ENCODE measurements at regions not wholly inside any gene's neighbourhood (a gene's known extent, or its start where the extent isn't known, plus 50 kb on each side); places are given as distances from the start of the nearest gene placed in this dataset.

- H3K9me3 ChIP-seq (ENCODE audit: control insufficient read depth, low read length) = no peaks in the 10 kb centered on the region
- H3K4me3 ChIP-seq (ENCODE audit: extremely low read depth, insufficient read depth, low read length, poor library complexity, severe bottlenecking) = no peak overlapping the region
- H3K27ac ChIP-seq (ENCODE audit: low read depth, low read length, severe bottlenecking) = no peak overlapping the region
- no peaks in the 10 kb centered on the region for H3K36me3 ChIP-seq (ENCODE audit: control insufficient read depth, insufficient read depth, low read length)
- WGBS, 2 experiments (ENCODE audit: insufficient coverage in 2 of 2) = 91 to 97% methylated on average over 4 of the region's 6 CpGs
- peaks cover 4% of the 10 kb centered on the region for H3K4me1 ChIP-seq (ENCODE audit: control insufficient read depth, insufficient read depth, low read length, poor library complexity, severe bottlenecking)
Observed at GRCh38 chr13:22287343-22287920, 616.6 kb downstream of the FGF9 start.

GRCh38 chr13:22288496-22288895 lies 617.6 kb downstream of the FGF9 start:
- H3K4me3 ChIP-seq (ENCODE audit: extremely low read depth, insufficient read depth, low read length, poor library complexity, severe bottlenecking) = no peak overlapping the region
- H3K27ac ChIP-seq (ENCODE audit: low read depth, low read length, severe bottlenecking) = no peak overlapping the region
- H3K36me3 ChIP-seq (ENCODE audit: control insufficient read depth, insufficient read depth, low read length) = no peaks in the 10 kb centered on the region
- no peaks in the 10 kb centered on the region for H3K9me3 ChIP-seq (ENCODE audit: control insufficient read depth, low read length)
- WGBS, 2 experiments (ENCODE audit: insufficient coverage in 2 of 2) = 94 to 96% methylated on average over 2 to 4 of the region's 4 CpGs
- no peaks in the 10 kb centered on the region for H3K4me1 ChIP-seq (ENCODE audit: control insufficient read depth, insufficient read depth, low read length, poor library complexity, severe bottlenecking)

GRCh38 chr13:22289711-22290110 lies 618.8 kb downstream of the FGF9 start:
- H3K9me3 ChIP-seq (ENCODE audit: control insufficient read depth, low read length) = no peaks in the 10 kb centered on the region
- no peak overlapping the region for H3K27ac ChIP-seq (ENCODE audit: low read depth, low read length, severe bottlenecking)
- H3K4me1 ChIP-seq (ENCODE audit: control insufficient read depth, insufficient read depth, low read length, poor library complexity, severe bottlenecking) = no peaks in the 10 kb centered on the region
- H3K36me3 ChIP-seq (ENCODE audit: control insufficient read depth, insufficient read depth, low read length) = no peaks in the 10 kb centered on the region
- no peak overlapping the region for H3K4me3 ChIP-seq (ENCODE audit: extremely low read depth, insufficient read depth, low read length, poor library complexity, severe bottlenecking)
- 80 to 83% methylated on average over 1 of the region's 2 CpGs for WGBS, 2 experiments (ENCODE audit: insufficient coverage in 2 of 2)

- 86 to 100% methylated on average over 1 of the region's 3 CpGs for WGBS, 2 experiments (ENCODE audit: insufficient coverage in 2 of 2)
- no peak overlapping the region for H3K4me3 ChIP-seq (ENCODE audit: extremely low read depth, insufficient read depth, low read length, poor library complexity, severe bottlenecking)
Observed at GRCh38 chr13:22298530-22298929, 627.7 kb downstream of the FGF9 start.

GRCh38 chr13:22311734-22312404 lies 641.0 kb downstream of the FGF9 start:
- no peaks in the 10 kb centered on the region for H3K36me3 ChIP-seq (ENCODE audit: control insufficient read depth, insufficient read depth, low read length)

More at GRCh38 chr13:22298530-22298929, 627.7 kb downstream of the FGF9 start:
- Histone ChIP-seq H3K27ac (ENCODE audit: low read depth, low read length, severe bottlenecking) (no peak overlapping the region), H3K9me3 (ENCODE audit: control insufficient read depth, low read length) (no peaks in the 10 kb centered on the region), H3K36me3 (ENCODE audit: control insufficient read depth, insufficient read depth, low read length) (no peaks in the 10 kb centered on the region), H3K4me1 (ENCODE audit: control insufficient read depth, insufficient read depth, low read length, poor library complexity, severe bottlenecking) (no peaks in the 10 kb centered on the region)

GRCh38 chr13:22312405-22312803 lies 641.5 kb downstream of the FGF9 start:
- no peak overlapping the region for H3K27ac ChIP-seq (ENCODE audit: low read depth, low read length, severe bottlenecking)
- H3K9me3 ChIP-seq (ENCODE audit: control insufficient read depth, low read length) = no peaks in the 10 kb centered on the region
- H3K4me3 ChIP-seq (ENCODE audit: extremely low read depth, insufficient read depth, low read length, poor library complexity, severe bottlenecking) = no peak overlapping the region
- no peaks in the 10 kb centered on the region for H3K4me1 ChIP-seq (ENCODE audit: control insufficient read depth, insufficient read depth, low read length, poor library complexity, severe bottlenecking)
- 81 to 89% methylated on average over 2 of the region's 2 CpGs for WGBS, 2 experiments (ENCODE audit: insufficient coverage in 2 of 2)
- H3K36me3 ChIP-seq (ENCODE audit: control insufficient read depth, insufficient read depth, low read length) = no peaks in the 10 kb centered on the region

More at GRCh38 chr13:22311734-22312404, 641.0 kb downstream of the FGF9 start:
- Histone ChIP-seq H3K9me3 (ENCODE audit: control insufficient read depth, low read length) (no peaks in the 10 kb centered on the region), H3K4me1 (ENCODE audit: control insufficient read depth, insufficient read depth, low read length, poor library complexity, severe bottlenecking) (no peaks in the 10 kb centered on the region), H3K4me3 (ENCODE audit: extremely low read depth, insufficient read depth, low read length, poor library complexity, severe bottlenecking) (no peak overlapping the region), H3K27ac (ENCODE audit: low read depth, low read length, severe bottlenecking) (no peak overlapping the region)
- WGBS, 2 experiments (ENCODE audit: insufficient coverage in 2 of 2) = 89 to 100% methylated on average over 2 to 6 of the region's 6 CpGs

GRCh38 chr13:22316494-22317025 lies 645.7 kb downstream of the FGF9 start:
- H3K27ac ChIP-seq (ENCODE audit: low read depth, low read length, severe bottlenecking) = no peak overlapping the region
- H3K36me3 ChIP-seq (ENCODE audit: control insufficient read depth, insufficient read depth, low read length) = no peaks in the 10 kb centered on the region
- no peaks in the 10 kb centered on the region for H3K9me3 ChIP-seq (ENCODE audit: control insufficient read depth, low read length)
- H3K4me3 ChIP-seq (ENCODE audit: extremely low read depth, insufficient read depth, low read length, poor library complexity, severe bottlenecking) = no peak overlapping the region
- no peaks in the 10 kb centered on the region for H3K4me1 ChIP-seq (ENCODE audit: control insufficient read depth, insufficient read depth, low read length, poor library complexity, severe bottlenecking)
- WGBS, 2 experiments (ENCODE audit: insufficient coverage in 2 of 2) = 90 to 96% methylated on average over 5 of the region's 8 CpGs

- Histone ChIP-seq H3K4me1 (ENCODE audit: control insufficient read depth, insufficient read depth, low read length, poor library complexity, severe bottlenecking) (no peaks in the 10 kb centered on the region), H3K27ac (ENCODE audit: low read depth, low read length, severe bottlenecking) (no peak overlapping the region), H3K9me3 (ENCODE audit: control insufficient read depth, low read length) (no peaks in the 10 kb centered on the region), H3K4me3 (ENCODE audit: extremely low read depth, insufficient read depth, low read length, poor library complexity, severe bottlenecking) (no peak overlapping the region), H3K36me3 (ENCODE audit: control insufficient read depth, insufficient read depth, low read length) (no peaks in the 10 kb centered on the region)
- 61 to 94% methylated on average over 2 to 3 of the region's 3 CpGs for WGBS, 2 experiments (ENCODE audit: insufficient coverage in 2 of 2)
Observed at GRCh38 chr13:22320991-22321390, 650.1 kb downstream of the FGF9 start.

GRCh38 chr13:22325761-22326160 lies 654.9 kb downstream of the FGF9 start:
- no peaks in the 10 kb centered on the region for H3K9me3 ChIP-seq (ENCODE audit: control insufficient read depth, low read length)
- no peaks in the 10 kb centered on the region for H3K36me3 ChIP-seq (ENCODE audit: control insufficient read depth, insufficient read depth, low read length)
- H3K27ac ChIP-seq (ENCODE audit: low read depth, low read length, severe bottlenecking) = no peak overlapping the region
- no peak overlapping the region for H3K4me3 ChIP-seq (ENCODE audit: extremely low read depth, insufficient read depth, low read length, poor library complexity, severe bottlenecking)
- 73 to 92% methylated on average over 2 to 3 of the region's 3 CpGs for WGBS, 2 experiments (ENCODE audit: insufficient coverage in 2 of 2)
- no peaks in the 10 kb centered on the region for H3K4me1 ChIP-seq (ENCODE audit: control insufficient read depth, insufficient read depth, low read length, poor library complexity, severe bottlenecking)

- H3K27ac ChIP-seq (ENCODE audit: low read depth, low read length, severe bottlenecking) = no peak overlapping the region
- H3K9me3 ChIP-seq (ENCODE audit: control insufficient read depth, low read length) = no peaks in the 10 kb centered on the region
- 93 to 95% methylated on average over 4 to 6 of the region's 7 CpGs for WGBS, 2 experiments (ENCODE audit: insufficient coverage in 2 of 2)
- H3K36me3 ChIP-seq (ENCODE audit: control insufficient read depth, insufficient read depth, low read length) = no peaks in the 10 kb centered on the region
- H3K4me3 ChIP-seq (ENCODE audit: extremely low read depth, insufficient read depth, low read length, poor library complexity, severe bottlenecking) = no peak overlapping the region
- H3K4me1 ChIP-seq (ENCODE audit: control insufficient read depth, insufficient read depth, low read length, poor library complexity, severe bottlenecking) = no peaks in the 10 kb centered on the region
Observed at GRCh38 chr13:22332416-22332815, 661.5 kb downstream of the FGF9 start.

GRCh38 chr13:22336460-22336859 lies 665.6 kb downstream of the FGF9 start:
- Histone ChIP-seq H3K36me3 (ENCODE audit: control insufficient read depth, insufficient read depth, low read length) (no peaks in the 10 kb centered on the region), H3K27ac (ENCODE audit: low read depth, low read length, severe bottlenecking) (no peak overlapping the region), H3K9me3 (ENCODE audit: control insufficient read depth, low read length) (peaks cover 4% of the 10 kb centered on the region), H3K4me1 (ENCODE audit: control insufficient read depth, insufficient read depth, low read length, poor library complexity, severe bottlenecking) (no peaks in the 10 kb centered on the region), H3K4me3 (ENCODE audit: extremely low read depth, insufficient read depth, low read length, poor library complexity, severe bottlenecking) (no peak overlapping the region)

All from mesodermal cell (in vitro differentiated cells).